ENCODE measurements at regions not wholly inside any gene's neighbourhood (a gene's known extent, or its start where the extent isn't known, plus 50 kb on each side); places are given as distances from the start of the nearest gene placed in this dataset.

- Histone ChIP-seq H3K9ac (no peak overlapping the region), H3K4me3 (no peak overlapping the region), H3K27ac (no peak overlapping the region), H3K27me3 (no peaks in the 10 kb centered on the region), H4K20me1 (no peaks in the 10 kb centered on the region), H3K4me1 (no peaks in the 10 kb centered on the region), H3K36me3 (peaks cover 0 to 5% (median 0%) of the 10 kb centered on the region in 11 experiments; a peak in 1 of 22 replicates), H3K9me3 (replicated peaks in 1 of 11) (peaks cover 0 to 19% (median 11%) of the 10 kb centered on the region in 11 experiments; a peak in 12 of 22 replicates), H3K4me2 (no peak overlapping the region)
- TF ChIP-seq Cebpa-rat (IDR thresholded peaks at IDR 0.05), result no peak
Observed at GRCh38 chr7:131145026-131145425, 182.7 kb upstream of the MKLN1 start.

- Histone ChIP-seq H3K4me1 (no peaks in the 10 kb centered on the region), H3K9ac (no peak overlapping the region), H3K4me2 (no peak overlapping the region), H3K36me3 (peaks cover 0 to 5% (median 0%) of the 10 kb centered on the region in 11 experiments; a peak in 1 of 22 replicates), H3K27me3 (no peaks in the 10 kb centered on the region), H3K9me3 (replicated peaks in 1 of 11) (peaks cover 0 to 18% (median 11%) of the 10 kb centered on the region in 11 experiments; a peak in 12 of 22 replicates), H3K4me3 (no peak overlapping the region), H4K20me1 (no peaks in the 10 kb centered on the region), H3K27ac (no peak overlapping the region)
- no peak for TF ChIP-seq Cebpa-rat (IDR thresholded peaks at IDR 0.05)
Observed at GRCh38 chr7:131145770-131146169, 181.9 kb upstream of the MKLN1 start.

- H3K9ac ChIP-seq, result no peak overlapping the region
- H3K9me3 ChIP-seq (replicated peaks in 1 of 11), result peaks cover 0 to 4% (median 0%) of the 10 kb centered on the region in 11 experiments; a peak in 3 of 22 replicates
- no peak overlapping the region for H3K4me2 ChIP-seq
- H3K4me1 ChIP-seq, result no peaks in the 10 kb centered on the region
- no peaks in the 10 kb centered on the region for H3K27me3 ChIP-seq
- H4K20me1 ChIP-seq, result no peaks in the 10 kb centered on the region
- H3K4me3 ChIP-seq, result no peak overlapping the region
- H3K36me3 ChIP-seq, result peaks cover 0 to 5% (median 0%) of the 10 kb centered on the region in 11 experiments; a peak in 1 of 22 replicates
- no peak for TF ChIP-seq Cebpa-rat (IDR thresholded peaks at IDR 0.05)
- H3K27ac ChIP-seq, result no peak overlapping the region
Observed at GRCh38 chr7:131147604-131148003, 180.1 kb upstream of the MKLN1 start.

GRCh38 chr7:131148258-131148657, 179.4 kb upstream of the MKLN1 start:
- Histone ChIP-seq H4K20me1 (no peaks in the 10 kb centered on the region), H3K4me3 (no peak overlapping the region), H3K9ac (no peak overlapping the region), H3K27me3 (no peaks in the 10 kb centered on the region), H3K4me2 (no peak overlapping the region), H3K27ac (no peak overlapping the region), H3K4me1 (no peaks in the 10 kb centered on the region), H3K36me3 (peaks cover 0 to 4% (median 0%) of the 10 kb centered on the region in 11 experiments; a peak in 1 of 22 replicates), H3K9me3 (replicated peaks in 1 of 11) (peaks cover 0 to 4% (median 0%) of the 10 kb centered on the region in 11 experiments; a peak in 2 of 22 replicates)
- no peak for TF ChIP-seq Cebpa-rat (IDR thresholded peaks at IDR 0.05)

GRCh38 chr7:131148708-131149428, 178.8 kb upstream of the MKLN1 start:
- H3K4me1 ChIP-seq, result no peaks in the 10 kb centered on the region
- peaks cover 0 to 1% (median 0%) of the 10 kb centered on the region in 11 experiments; a peak in 1 of 22 replicates for H3K9me3 ChIP-seq (replicated peaks in 1 of 11)
- no peaks in the 10 kb centered on the region for H3K27me3 ChIP-seq
- no peak overlapping the region for H3K9ac ChIP-seq
- no peak overlapping the region for H3K4me3 ChIP-seq
- H3K36me3 ChIP-seq, result no peaks in the 10 kb centered on the region
- no peaks in the 10 kb centered on the region for H4K20me1 ChIP-seq
- TF ChIP-seq Cebpa-rat (IDR thresholded peaks at IDR 0.05), result peak in 1 of 11 experiments; percentile 23; a peak in 1 of 22 replicates
- H3K27ac ChIP-seq, result no peak overlapping the region
- H3K4me2 ChIP-seq, result no peak overlapping the region

GRCh38 chr7:131149429-131149773, 178.3 kb upstream of the MKLN1 start:
- H3K4me2 ChIP-seq, result no peak overlapping the region
- no peak overlapping the region for H3K9ac ChIP-seq
- H4K20me1 ChIP-seq, result no peaks in the 10 kb centered on the region
- no peaks in the 10 kb centered on the region for H3K9me3 ChIP-seq (replicated peaks in 1 of 11)
- H3K27me3 ChIP-seq, result no peaks in the 10 kb centered on the region
- H3K27ac ChIP-seq, result no peak overlapping the region
- no peak overlapping the region for H3K4me3 ChIP-seq
- no peaks in the 10 kb centered on the region for H3K4me1 ChIP-seq
- TF ChIP-seq Cebpa-rat (IDR thresholded peaks at IDR 0.05), result no peak
- H3K36me3 ChIP-seq, result no peaks in the 10 kb centered on the region

- Histone ChIP-seq H3K9me3 (replicated peaks in 1 of 11) (no peaks in the 10 kb centered on the region), H3K4me3 (no peak overlapping the region), H3K9ac (no peak overlapping the region), H3K27me3 (no peaks in the 10 kb centered on the region), H3K27ac (no peak overlapping the region), H3K36me3 (no peaks in the 10 kb centered on the region), H3K4me1 (no peaks in the 10 kb centered on the region), H4K20me1 (no peaks in the 10 kb centered on the region), H3K4me2 (no peak overlapping the region)
- no peak for TF ChIP-seq Cebpa-rat (IDR thresholded peaks at IDR 0.05)
Observed at GRCh38 chr7:131149840-131150239, 177.8 kb upstream of the MKLN1 start.

- no peaks in the 10 kb centered on the region for H3K27me3 ChIP-seq
- H3K9me3 ChIP-seq (replicated peaks in 1 of 11), result no peaks in the 10 kb centered on the region
- no peaks in the 10 kb centered on the region for H3K4me1 ChIP-seq
- H4K20me1 ChIP-seq, result no peaks in the 10 kb centered on the region
- H3K4me2 ChIP-seq, result no peak overlapping the region
- H3K4me3 ChIP-seq, result no peak overlapping the region
- TF ChIP-seq Cebpa-rat (IDR thresholded peaks at IDR 0.05), result no peak
- H3K27ac ChIP-seq, result no peak overlapping the region
- no peaks in the 10 kb centered on the region for H3K36me3 ChIP-seq
- no peak overlapping the region for H3K9ac ChIP-seq
Observed at GRCh38 chr7:131151034-131151433, 176.6 kb upstream of the MKLN1 start.

- Histone ChIP-seq H3K4me2 (no peak overlapping the region), H3K27ac (no peak overlapping the region), H3K4me1 (no peaks in the 10 kb centered on the region), H3K4me3 (no peak overlapping the region), H4K20me1 (no peaks in the 10 kb centered on the region), H3K9me3 (replicated peaks in 1 of 11) (no peaks in the 10 kb centered on the region), H3K27me3 (no peaks in the 10 kb centered on the region), H3K36me3 (no peaks in the 10 kb centered on the region), H3K9ac (no peak overlapping the region)
- TF ChIP-seq Cebpa-rat (IDR thresholded peaks at IDR 0.05), result no peak
Observed at GRCh38 chr7:131152766-131153165, 174.9 kb upstream of the MKLN1 start.

GRCh38 chr7:131154380-131154779, 173.3 kb upstream of the MKLN1 start:
- H3K36me3 ChIP-seq, result no peaks in the 10 kb centered on the region

More at GRCh38 chr7:131154380-131154779, 173.3 kb upstream of the MKLN1 start:
- Histone ChIP-seq H4K20me1 (no peaks in the 10 kb centered on the region), H3K9me3 (replicated peaks in 1 of 11) (no peaks in the 10 kb centered on the region), H3K4me1 (no peaks in the 10 kb centered on the region), H3K4me2 (no peak overlapping the region), H3K9ac (no peak overlapping the region), H3K27ac (no peak overlapping the region), H3K4me3 (no peak overlapping the region), H3K27me3 (no peaks in the 10 kb centered on the region)
- no peak for TF ChIP-seq Cebpa-rat (IDR thresholded peaks at IDR 0.05)

All from BLaER1 treated with 17β-estradiol and CSF1 and Interleukin-3, amounts not matched to agents 10 nM and 100 nM (cell line).